GM21526 (cell line): ENCODE measurements at regions not wholly inside any gene's neighbourhood (a gene's known extent, or its start where the extent isn't known, plus 50 kb on each side); places are given as distances from the start of the nearest gene placed in this dataset.

Source experiments
- ATAC-seq: cut with Tn5 transposase; IDR thresholded peaks from one replicate; pipeline ENCODE4 v1.9.1; 2021; ENCODE audit warnings: moderate library complexity; ENCODE audit not compliant: unreplicated experiment, low FRiP score

DNA sequence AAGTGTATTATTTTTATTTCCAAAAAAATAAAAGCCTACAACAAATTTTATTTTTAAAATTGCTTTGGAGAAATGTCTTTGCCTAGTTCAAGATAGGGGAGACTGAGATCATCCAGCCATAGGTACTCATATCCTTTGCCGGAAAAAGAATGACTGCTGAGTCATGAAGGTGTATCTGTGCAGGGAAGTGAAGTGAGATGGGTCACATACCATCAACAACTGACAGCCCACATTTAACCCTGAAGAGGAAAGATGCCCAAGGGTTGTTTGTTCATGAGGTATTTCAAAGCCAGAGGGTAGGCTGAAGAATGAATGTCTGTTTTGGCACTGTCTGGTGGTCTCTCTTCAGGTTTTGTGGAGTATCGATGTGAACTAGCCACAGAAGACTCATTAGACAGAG is 106.7 kb upstream of the TTC29 start:
- ATAC-seq = no peak

DNA sequence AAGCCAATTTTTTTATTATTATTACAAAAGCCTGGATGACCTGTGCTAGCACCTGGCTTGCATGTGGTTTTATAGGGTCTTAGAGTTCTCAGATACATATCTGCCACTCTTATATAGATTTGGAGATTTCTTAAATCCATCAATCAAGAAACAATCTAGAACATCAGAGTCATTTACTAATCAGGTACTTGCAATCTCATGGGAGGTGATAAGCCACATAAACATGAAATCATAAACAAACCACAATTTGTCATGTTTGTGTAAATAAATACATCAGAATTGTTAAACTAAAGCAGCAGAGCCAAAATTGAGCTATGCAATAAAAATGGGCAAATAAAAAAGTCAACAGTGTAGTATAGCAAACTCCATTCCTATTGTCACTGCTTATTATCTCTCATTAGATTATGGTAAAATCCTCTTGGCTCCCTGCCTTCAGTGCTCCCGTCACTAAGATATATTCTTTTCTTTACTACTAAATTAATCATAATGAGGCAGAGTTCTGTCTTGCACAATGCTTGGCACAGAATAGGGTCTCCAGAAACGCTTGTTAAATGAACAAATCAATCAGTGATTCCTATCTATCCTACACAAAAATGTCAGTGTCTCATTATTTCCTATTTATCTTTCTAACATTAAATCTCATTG is 108.7 kb upstream of the TTC29 start:
- no peak for ATAC-seq

DNA sequence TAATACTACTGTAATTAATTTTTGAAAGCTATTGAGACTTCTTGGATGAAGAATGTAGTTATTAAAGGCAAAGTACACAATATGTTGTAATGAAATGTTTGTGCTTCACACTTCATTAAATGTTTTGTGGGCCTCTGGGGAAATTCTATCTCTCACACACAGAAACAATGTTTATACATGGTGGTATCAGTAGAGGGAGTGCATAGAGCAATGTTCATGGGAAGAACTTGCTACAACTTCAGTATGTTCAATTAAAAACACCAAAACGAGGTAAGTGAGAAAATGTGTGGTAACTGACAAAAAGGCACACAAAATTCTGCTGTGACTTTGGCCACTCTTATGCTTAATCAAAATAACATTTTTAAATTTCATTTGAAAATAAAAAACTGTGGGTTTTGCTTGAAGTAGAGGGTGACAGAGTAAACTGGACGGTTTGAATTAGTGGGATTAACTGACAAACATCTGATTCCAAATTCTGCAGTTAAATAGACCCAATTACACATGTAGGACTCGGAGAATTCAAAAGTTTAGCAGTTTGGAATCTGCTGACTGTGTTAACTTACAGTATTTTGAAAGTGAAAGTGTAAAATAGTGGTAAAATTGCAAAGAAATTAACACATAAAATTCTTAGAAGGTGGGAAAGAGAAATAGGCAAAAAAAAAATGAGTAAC is 111.4 kb upstream of the TTC29 start:
- no peak for ATAC-seq

DNA sequence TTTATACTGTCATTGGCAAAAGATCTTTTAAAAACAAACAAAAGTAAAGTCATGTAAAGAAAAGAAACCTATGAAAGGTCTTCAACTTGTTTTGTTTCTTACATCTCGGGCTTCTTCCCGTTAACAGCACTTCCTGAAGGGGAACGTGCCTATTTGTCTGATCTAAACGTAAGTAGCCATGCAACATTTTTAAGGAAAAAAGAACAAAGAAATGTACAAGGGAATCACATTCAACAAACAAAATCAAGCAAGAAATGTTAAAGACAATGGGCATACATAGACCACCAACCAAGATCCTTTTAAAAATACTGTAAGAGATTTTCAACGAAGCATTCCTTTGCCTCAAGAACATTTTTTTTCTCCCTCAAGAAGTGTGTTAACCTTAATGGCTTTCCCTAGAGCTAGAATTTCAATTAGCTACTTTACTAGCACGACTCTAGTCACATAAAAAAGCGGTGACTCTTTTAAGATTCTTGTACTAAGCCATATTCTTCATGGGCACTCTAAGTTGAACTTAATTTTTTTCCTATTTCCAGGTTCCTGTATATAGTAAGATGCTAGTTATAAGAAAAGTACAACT is 112.0 kb upstream of the TTC29 start:
- ATAC-seq = no peak

DNA sequence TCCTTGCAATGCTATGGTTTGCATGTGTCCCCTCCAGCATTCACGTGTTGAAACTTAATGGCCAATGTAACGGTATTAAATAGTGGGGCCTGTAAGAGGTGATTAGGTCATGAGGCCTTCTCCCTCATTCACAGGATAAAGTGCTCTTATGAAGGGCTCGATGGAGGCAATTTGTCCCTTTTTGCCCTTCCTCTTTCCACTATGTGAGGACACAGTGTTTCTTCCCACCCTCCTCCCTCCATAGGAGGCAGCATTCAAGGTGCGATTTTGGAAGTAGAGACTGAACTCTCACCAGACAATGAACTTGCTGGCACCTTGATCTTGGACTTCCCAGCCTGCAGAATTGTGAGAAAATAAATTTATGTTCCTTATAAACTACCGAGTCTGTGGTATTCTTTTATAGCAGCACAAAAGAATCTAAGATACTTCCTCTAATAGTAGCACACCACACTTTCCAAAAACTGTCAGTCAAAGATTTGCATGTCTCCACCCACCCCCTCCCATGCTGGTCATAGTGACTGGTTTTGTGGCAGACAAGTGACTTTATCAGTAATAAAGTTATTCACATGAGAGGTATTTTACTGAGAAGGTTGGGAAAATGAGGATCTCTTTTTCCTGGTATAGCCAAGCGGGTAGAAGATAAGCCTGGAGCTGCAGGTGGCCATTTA is 113.5 kb upstream of the TTC29 start:
- ATAC-seq = no peak

DNA sequence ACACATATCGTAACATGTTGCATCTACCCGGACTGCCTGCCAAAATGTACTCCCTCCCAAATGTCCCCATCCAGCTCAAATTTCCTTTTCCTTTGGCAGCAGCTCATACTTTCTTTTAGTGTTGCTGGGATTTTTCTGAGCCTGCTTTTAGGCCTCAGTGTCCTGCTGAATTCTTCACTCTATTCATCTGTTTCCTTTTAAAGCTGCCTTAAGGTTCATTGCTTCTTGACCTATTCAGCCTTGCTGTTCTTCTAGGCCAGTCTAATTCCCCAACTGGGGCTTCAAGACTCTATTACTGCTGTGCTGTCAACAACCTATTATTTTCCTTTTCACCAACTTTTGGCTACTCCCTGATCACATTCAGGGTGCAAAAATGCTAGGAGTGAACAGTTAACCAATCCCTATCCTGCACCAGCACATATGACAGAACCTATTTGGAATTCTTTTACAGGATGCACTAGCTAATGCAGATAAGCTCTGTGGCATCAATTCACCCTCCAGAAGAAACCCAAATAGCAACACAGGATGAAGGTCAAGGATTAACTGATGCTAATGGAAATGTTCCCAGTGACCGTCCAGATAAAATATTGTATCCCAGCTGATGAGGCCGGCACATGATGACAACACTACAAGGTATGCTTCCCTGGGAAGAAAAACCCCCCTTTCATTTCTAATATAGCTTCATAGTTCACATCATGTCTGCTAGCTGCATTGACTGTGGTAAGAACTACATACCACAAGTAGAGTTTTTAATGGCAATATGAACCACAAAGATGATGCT is 114.7 kb upstream of the TTC29 start:
- no peak for ATAC-seq

DNA sequence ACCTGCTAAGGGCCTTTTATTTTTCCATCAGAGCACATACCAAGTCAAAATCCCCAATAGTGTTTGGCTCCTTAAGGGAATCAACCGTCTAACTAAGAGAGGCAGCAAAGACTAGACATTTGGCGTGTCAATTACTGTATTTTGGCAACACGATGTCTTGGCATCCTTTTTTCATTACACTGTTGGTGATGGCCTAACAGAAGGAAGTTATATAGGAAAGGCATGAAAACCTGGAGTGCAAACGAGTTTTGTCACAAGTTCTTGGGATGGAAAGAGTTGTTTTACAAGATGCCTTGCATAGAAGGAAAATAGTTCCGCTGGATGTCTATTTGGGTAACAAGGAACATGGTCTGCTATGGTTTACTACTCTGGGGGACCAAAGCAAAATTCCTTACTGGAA is 119.2 kb upstream of the TTC29 start:
- ATAC-seq = no peak

DNA sequence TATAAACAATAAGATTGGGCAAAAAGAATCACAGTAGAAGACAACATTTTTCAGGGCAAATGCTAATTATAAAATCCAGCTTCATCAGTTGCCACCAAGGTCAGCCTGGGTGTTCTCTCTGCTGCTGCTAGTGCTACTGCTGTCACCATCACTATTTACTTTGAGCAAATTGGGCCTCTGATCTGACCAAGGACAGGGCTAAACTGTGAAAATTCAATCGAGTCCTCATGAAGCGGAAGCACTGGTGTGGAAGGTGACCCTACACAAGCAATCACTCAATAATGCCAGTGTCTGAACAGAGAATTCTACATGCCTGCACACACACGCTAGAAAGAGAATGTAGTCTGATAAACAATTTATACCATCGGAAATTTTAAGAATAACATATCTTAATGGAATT is 122.9 kb upstream of the TTC29 start:
- ATAC-seq = no peak

DNA sequence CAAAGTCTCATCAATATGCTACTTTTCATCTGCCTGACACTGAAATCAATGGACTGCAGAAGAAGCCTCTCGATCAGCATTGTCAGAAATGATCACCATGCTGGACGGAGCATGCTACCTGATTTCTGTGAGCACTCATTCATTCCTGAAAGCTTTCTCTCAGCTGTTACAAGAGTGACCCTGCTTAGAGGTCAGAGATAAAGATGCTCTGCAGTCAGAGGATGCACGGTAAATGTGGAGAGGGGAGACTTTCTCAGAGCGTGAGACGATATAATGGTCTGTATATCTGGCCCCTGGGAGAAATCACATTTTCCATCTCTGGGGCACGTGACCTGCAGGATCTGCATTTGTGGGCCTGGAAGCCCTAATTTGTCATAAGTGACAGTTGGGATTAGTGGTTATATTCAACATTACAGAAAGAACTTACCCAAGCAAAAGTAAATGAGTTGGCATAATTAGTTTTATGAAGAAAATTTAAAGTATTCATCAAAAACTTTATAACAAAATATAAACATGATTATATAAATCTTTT is 125.6 kb upstream of the TTC29 start:
- ATAC-seq = no peak

DNA sequence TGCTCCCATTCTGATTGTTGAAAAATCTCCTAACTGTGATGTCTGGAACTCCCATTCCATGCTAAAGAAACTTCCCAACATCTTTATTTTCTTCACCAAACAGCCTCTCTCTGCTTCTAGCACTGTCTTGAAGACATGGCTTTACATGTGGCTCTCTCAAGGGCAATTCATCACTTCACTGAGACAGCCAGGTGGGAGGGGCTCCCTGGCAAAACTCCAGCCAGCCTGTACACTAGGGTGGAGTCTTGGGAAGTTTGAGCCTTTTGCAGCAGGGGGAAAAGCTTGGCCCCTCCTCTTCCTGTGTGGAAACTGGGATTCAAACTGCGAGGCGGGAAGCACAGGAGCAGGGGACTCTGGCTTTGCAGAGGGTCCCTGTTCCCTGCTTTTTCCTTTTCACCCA is 130.5 kb upstream of the TTC29 start:
- no peak for ATAC-seq

DNA sequence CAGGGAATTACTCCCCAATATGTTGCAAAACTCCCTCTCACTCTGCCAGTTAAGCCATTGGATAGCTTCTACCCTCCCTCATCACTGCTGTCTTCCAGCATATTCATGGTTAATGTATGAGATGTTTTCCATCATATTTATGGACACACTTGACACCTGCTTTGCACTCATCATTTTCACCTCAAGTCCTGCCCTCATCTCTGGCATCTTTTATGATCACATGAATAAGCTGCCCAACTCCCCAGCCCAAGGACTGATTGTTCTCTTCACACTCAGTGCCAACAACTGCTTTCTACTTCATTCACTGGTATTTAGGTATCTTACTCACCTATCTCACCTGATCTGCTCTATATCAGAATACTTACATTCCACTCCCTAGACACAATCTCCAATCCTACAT is 131.1 kb upstream of the TTC29 start:
- no peak for ATAC-seq

DNA sequence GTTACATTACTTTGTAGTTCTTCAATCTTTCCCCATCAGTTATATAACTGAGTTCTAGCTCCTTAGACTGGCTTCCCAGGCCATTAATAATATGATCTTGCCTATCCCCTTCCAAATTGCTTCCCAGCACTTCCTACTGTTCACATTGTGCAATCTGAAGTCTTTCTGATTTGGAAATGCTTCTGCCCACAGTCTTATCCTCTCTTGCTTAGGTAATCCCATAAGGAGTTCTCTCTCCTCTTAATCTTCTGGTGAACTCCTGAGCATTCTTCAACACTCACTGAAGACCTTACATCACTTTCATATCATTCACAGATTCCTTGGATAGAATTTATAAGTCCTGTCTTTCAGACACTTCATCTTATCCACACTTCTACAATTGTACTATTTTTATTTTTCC is 132.7 kb upstream of the TTC29 start:
- no peak for ATAC-seq

DNA sequence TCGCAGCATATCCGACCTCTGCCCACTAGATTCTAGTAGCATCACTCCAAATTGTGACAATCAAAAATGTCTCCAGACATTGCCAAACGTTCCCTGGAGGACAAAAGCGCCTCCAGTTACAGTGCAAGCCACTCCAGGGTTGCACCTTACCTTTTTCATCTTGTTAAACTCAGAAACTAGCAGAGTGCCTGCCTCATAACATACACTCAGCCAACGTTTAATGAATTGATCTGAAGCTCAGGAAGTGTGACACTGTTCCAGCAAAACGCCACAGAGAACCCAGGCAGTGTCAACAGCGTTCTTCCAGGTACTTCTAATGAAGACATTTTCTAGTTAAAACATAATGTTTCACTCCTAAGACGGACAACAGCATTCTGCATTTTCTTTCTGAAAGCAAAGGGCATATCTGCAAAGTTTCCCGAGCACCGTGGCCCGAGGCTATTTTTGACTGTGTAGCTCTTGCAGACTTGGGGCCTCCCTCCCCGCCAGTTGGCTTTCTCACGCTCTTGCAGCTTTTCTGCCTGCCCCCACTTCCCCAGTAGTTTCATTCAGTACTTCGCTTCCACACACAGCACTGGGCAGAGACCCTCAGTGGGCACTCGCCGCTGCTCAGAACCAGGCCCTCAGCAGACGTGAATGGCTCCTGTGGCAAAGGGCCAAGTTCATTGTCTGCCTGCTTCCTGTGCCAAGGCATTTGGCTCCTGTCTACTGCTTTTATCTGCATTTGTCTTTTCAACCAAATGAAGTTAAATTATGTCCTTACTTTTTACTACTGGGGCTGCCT is 133.4 kb upstream of the TTC29 start:
- no peak for ATAC-seq

DNA sequence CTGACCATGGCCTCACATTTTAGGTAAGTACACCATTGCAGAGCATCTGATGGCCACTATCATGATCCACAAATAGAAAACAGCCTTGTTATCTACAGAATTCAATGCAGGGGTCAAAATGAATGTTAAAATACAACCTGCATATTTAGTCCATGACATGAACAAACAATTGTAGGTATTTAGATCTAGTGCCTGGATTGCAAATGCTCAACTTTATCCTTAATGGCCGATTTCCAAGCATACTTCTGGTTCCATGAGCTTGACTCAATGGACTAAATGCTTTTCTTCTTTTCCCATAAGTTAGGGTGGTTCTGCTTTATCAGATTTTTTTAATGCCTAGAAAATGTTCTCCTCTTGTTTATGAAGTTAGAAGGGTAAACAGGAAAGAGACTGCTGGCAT is 139.2 kb upstream of the TTC29 start:
- ATAC-seq = no peak

DNA sequence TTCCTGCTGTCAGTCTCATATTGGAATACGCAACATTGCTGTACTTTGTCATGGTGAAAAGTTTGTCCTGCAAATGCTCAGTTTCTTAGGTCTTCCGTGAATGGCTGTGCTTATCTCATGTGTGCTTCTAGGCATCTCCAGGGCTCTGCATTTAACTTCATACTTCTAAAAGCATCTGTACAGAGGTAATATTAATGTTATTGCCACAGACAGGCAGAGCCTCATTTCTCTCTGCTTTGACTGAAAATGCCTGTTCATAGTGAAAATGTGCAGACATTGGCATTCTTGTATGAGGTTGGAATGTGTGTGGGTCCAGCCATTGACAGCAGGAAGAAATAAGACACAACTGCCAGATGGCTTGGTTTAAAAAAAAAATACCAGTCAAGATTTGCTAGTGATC is 140.1 kb upstream of the TTC29 start:
- no peak for ATAC-seq

DNA sequence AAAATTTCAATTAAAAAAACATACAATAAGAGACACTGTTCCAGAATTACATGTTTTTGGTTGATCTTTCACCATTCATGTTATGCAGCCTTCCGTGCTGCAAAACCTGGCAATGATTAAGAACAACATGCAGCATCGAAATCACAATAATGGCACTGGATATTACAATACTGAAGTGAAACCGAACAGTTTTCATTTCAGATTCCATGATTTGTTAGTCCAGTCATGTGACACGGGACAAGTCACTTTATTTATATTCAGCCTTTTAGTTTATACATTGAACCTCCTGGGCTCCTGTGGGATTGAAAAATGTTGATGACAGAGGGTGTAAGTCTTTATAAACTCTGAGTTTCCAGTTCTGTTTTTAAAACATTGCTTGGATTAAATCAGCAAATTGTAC is 142.5 kb upstream of the TTC29 start:
- ATAC-seq = no peak

DNA sequence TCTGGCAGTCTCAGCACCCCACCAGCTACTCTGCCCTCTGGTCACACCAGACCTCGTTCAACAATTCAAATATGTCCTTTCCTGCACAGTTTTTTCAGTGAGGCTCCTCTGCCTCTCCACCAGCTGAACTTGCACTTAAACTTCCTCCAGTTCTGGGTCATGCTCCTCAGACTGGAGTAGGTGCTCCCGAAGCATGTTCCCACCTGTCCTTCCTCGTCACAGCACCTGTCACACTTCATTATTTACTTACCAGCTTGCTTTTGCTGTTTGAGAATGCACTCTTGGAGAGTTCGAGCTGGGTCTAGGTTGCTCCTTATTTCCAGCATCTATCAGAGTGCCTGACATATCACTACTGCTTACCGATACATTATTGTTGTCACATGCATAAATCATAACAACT is 144.8 kb upstream of the TTC29 start:
- no peak for ATAC-seq

DNA sequence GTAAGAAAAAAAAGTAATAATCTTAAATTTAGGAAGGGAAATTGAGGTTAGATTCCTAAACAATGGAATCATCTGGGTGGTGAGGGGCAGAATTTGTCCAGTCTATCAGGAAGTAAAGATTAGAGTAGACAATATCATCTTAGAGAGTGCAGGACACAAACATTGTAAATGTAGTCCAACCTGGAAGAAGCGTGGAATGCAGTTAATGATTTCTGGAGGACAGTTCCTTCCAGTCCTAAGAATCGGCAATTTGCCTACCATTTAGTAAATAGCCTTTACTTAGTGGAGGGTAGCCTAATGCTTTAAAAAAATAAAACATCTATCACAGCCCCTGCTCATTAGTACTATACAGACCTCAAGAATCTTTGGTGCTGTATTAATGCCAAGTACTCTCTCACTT is 147.5 kb upstream of the TTC29 start:
- ATAC-seq = no peak

DNA sequence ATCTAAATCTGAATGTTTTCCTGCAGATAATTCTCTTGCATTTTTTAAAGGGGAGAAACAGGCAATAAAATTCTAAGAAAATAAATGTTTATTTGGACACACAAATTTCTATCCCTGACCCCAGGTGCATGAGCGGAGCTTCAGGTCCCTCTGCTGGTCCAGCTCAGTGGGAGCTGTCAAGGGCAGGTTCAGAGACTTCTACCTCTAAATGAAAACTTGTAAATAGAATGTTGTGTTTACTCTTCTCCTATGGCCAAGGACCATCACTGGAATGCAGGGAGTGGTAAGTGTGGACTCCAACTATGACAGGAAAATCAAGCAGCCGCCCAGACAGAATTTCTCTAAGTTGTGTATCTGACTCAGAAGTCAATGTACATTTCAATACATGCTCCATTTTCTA is 148.6 kb upstream of the TTC29 start:
- ATAC-seq = no peak
